PC-3 (cell line): ENCODE measurements at regions not wholly inside any gene's neighbourhood (a gene's known extent, or its start where the extent isn't known, plus 50 kb on each side); places are given as distances from the start of the nearest gene placed in this dataset.

Experiments used
- EZH2 ChIP-seq: fragments of 300-600 bp; sonication (generic); IDR thresholded peaks from one replicate; pipeline ENCODE4 v1.6.1; 2017; ENCODE audit warnings: antibody characterized with exemption, mild to moderate bottlenecking, low read length; ENCODE audit not compliant: unreplicated experiment
- EZH2phosphoT487 ChIP-seq: fragments of 300-600 bp; sonication (generic); IDR thresholded peaks from 2 replicates; pipeline ENCODE4 v1.6.1; 2018; ENCODE audit warnings: mild to moderate bottlenecking, antibody characterized with exemption, low read length, borderline replicate concordance
- TF ChIP-seq, protein P1 (sequence below): fragments of 300-600 bp; sonication (generic); conservative IDR thresholded peaks from 2 replicates; pipeline ENCODE4 v1.5.1; 2017; ENCODE audit warnings: antibody characterized with exemption, low read depth, mild to moderate bottlenecking, low read length

DNA sequence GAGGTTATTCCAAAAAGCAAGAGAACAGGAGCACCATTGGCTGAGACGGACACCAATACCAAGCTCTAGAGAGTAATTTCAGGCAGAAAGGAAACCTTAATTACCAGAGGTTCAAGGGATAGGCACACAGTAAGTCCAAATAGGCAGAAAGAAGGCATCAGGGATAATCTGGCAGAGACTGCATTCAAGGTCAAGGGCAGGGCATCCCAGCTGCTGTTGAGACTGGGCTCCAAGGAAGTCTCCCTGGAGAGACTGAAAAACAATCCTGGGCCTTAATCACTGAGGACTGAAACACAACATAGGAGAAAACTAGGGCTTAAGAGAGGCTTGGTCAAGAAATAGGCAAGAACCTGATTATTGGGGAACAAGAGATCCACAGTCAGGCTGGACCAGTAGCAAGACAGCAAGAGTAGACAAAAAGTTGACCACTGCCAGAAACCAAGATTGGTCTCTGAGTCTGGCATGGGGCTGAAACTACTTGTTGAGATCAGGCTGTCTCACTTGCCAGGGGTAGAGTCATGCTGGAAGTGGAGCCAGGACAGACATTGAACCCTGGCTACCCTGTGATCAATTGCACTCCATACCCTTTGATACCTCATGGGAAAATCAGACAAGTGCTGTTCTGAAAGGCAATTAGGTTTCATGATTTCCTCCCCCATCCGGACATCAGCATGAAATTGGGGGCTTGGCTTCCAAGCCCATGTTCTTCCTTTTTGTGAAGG is 193.2 kb upstream of the TNP1 start:
- TF ChIP-seq, protein P1, sequence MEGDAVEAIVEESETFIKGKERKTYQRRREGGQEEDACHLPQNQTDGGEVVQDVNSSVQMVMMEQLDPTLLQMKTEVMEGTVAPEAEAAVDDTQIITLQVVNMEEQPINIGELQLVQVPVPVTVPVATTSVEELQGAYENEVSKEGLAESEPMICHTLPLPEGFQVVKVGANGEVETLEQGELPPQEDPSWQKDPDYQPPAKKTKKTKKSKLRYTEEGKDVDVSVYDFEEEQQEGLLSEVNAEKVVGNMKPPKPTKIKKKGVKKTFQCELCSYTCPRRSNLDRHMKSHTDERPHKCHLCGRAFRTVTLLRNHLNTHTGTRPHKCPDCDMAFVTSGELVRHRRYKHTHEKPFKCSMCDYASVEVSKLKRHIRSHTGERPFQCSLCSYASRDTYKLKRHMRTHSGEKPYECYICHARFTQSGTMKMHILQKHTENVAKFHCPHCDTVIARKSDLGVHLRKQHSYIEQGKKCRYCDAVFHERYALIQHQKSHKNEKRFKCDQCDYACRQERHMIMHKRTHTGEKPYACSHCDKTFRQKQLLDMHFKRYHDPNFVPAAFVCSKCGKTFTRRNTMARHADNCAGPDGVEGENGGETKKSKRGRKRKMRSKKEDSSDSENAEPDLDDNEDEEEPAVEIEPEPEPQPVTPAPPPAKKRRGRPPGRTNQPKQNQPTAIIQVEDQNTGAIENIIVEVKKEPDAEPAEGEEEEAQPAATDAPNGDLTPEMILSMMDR, result no peak
- TF ChIP-seq EZH2phosphoT487 (no peak), EZH2 (no peak)
